ENCODE measurements at regions not wholly inside any gene's neighbourhood (a gene's known extent, or its start where the extent isn't known, plus 50 kb on each side); places are given as distances from the start of the nearest gene placed in this dataset.

DNA sequence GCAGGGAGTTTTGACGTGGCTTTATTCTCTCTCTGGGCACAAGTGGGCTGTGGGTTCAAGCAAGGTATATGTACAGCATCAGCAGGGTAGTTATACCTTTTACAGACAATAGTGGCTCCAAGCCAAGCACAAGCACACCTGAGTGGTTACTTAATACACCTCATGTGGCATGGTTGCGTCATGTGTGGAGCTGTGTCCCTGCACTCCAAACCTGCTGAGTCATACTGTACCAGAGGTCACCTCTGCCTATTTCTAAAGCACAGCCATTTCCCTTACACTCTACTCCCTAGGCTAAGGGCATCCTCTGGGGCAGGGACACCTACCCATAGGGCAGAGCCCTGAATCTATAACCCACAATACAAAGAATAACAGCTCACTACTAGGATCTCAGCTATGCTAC, 147.3 kb downstream of the OSTF1 start:
- TF ChIP-seq, protein P1, sequence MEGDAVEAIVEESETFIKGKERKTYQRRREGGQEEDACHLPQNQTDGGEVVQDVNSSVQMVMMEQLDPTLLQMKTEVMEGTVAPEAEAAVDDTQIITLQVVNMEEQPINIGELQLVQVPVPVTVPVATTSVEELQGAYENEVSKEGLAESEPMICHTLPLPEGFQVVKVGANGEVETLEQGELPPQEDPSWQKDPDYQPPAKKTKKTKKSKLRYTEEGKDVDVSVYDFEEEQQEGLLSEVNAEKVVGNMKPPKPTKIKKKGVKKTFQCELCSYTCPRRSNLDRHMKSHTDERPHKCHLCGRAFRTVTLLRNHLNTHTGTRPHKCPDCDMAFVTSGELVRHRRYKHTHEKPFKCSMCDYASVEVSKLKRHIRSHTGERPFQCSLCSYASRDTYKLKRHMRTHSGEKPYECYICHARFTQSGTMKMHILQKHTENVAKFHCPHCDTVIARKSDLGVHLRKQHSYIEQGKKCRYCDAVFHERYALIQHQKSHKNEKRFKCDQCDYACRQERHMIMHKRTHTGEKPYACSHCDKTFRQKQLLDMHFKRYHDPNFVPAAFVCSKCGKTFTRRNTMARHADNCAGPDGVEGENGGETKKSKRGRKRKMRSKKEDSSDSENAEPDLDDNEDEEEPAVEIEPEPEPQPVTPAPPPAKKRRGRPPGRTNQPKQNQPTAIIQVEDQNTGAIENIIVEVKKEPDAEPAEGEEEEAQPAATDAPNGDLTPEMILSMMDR (CRISPR knock-in tag; IDR thresholded peaks at IDR 0.05), result no peak
- TF ChIP-seq YY1 (IDR thresholded peaks at IDR 0.05; ENCODE audit: insufficient read depth, insufficient replicate concordance, low read depth, low read length) (no peak), ZNF3 (CRISPR knock-in tag; IDR thresholded peaks at IDR 0.05) (no peak), ZNF615 (CRISPR knock-in tag; IDR thresholded peaks at IDR 0.05; ENCODE audit: borderline replicate concordance) (no peak), ZBTB20 (CRISPR knock-in tag; IDR thresholded peaks at IDR 0.05; ENCODE audit: borderline replicate concordance, low read depth) (no peak), ZFP41 (CRISPR knock-in tag; IDR thresholded peaks at IDR 0.05; ENCODE audit: borderline replicate concordance) (no peak), POLR2A (IDR thresholded peaks at IDR 0.05; ENCODE audit: insufficient read depth in 1 of 2, low read depth in 2 of 2, low read length in 2 of 2) (no peak), ZNF121 (CRISPR knock-in tag; IDR thresholded peaks at IDR 0.05) (no peak), HES4 (CRISPR knock-in tag; IDR thresholded peaks at IDR 0.05; ENCODE audit: borderline replicate concordance) (no peak), NFYB (CRISPR knock-in tag; IDR thresholded peaks at IDR 0.05) (no peak), NPAS2 (CRISPR knock-in tag; IDR thresholded peaks at IDR 0.05; ENCODE audit: borderline replicate concordance) (no peak)
- TF ChIP-seq, protein P2, sequence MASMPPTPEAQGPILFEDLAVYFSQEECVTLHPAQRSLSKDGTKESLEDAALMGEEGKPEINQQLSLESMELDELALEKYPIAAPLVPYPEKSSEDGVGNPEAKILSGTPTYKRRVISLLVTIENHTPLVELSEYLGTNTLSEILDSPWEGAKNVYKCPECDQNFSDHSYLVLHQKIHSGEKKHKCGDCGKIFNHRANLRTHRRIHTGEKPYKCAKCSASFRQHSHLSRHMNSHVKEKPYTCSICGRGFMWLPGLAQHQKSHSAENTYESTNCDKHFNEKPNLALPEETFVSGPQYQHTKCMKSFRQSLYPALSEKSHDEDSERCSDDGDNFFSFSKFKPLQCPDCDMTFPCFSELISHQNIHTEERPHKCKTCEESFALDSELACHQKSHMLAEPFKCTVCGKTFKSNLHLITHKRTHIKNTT (CRISPR knock-in tag; IDR thresholded peaks at IDR 0.05), result no peak
- TF ChIP-seq, protein P3, sequence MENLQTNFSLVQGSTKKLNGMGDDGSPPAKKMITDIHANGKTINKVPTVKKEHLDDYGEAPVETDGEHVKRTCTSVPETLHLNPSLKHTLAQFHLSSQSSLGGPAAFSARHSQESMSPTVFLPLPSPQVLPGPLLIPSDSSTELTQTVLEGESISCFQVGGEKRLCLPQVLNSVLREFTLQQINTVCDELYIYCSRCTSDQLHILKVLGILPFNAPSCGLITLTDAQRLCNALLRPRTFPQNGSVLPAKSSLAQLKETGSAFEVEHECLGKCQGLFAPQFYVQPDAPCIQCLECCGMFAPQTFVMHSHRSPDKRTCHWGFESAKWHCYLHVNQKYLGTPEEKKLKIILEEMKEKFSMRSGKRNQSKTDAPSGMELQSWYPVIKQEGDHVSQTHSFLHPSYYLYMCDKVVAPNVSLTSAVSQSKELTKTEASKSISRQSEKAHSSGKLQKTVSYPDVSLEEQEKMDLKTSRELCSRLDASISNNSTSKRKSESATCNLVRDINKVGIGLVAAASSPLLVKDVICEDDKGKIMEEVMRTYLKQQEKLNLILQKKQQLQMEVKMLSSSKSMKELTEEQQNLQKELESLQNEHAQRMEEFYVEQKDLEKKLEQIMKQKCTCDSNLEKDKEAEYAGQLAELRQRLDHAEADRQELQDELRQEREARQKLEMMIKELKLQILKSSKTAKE (CRISPR knock-in tag; IDR thresholded peaks at IDR 0.05; ENCODE audit: borderline replicate concordance), result no peak
- TF ChIP-seq, protein P4, sequence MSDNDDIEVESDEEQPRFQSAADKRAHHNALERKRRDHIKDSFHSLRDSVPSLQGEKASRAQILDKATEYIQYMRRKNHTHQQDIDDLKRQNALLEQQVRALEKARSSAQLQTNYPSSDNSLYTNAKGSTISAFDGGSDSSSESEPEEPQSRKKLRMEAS (IDR thresholded peaks at IDR 0.05), result no peak
